Right lobe of liver (tissue), 4 donors: ENCODE measurements at regions not wholly inside any gene's neighbourhood (a gene's known extent, or its start where the extent isn't known, plus 50 kb on each side); places are given as distances from the start of the nearest gene placed in this dataset.

Source experiments
- CTCF ChIP-seq, 4 donors: fragments of 200-600 bp in 3 of 4; fragments of 450-650 bp in 1 of 4; IDR thresholded peaks; one replicate each; pipeline versions ENCODE4 v1.5.1 to v1.8.0; 2016 to 2022; ENCODE audit warnings: antibody characterized with exemption in 4 of 4, mild to moderate bottlenecking in 2 of 4
- POLR2A ChIP-seq: fragments of 450-650 bp; IDR thresholded peaks from one replicate; pipeline ENCODE4 v1.6.1; 2017; ENCODE audit warnings: antibody characterized with exemption, mild to moderate bottlenecking
- donor health status: DM: no; HTN: no; CAD: no.
- donor health status: DM: no; HTN: no; CAD: no.
- donor health status: DM: no; HTN: yes; CAD: no.

GRCh38 chr1:199857108-199857507, 170.4 kb upstream of the NR5A2 start:
- TF ChIP-seq CTCF (IDR thresholded peaks at IDR 0.05) (no peak), POLR2A (no peak)
